Trophoblast cell (in vitro differentiated cells and primary cell): ENCODE measurements at regions not wholly inside any gene's neighbourhood (a gene's known extent, or its start where the extent isn't known, plus 50 kb on each side); places are given as distances from the start of the nearest gene placed in this dataset.

ENCODE experiments used
- DNase-seq, 2 donors: peaks; one replicate each; pipeline ENCODE4 v3.0.0-alpha.2; 2016
- H2AFZ ChIP-seq: 2 replicates; pipeline ENCODE4 v1.6.1; 2013; ENCODE audit warnings: low read length, moderate library complexity, mild to moderate bottlenecking; ENCODE audit not compliant: insufficient read depth, poor library complexity
- H2AK5ac ChIP-seq: 2 replicates; pipeline ENCODE4 v1.6.1; 2013; ENCODE audit warnings: mild to moderate bottlenecking, low read length
- H2BK120ac ChIP-seq: 2 replicates; pipeline ENCODE4 v1.6.1; 2013; ENCODE audit warnings: low read length, mild to moderate bottlenecking, moderate library complexity; ENCODE audit not compliant: insufficient read depth, poor library complexity
- H2BK12ac ChIP-seq: 2 replicates; pipeline ENCODE4 v1.6.1; 2013; ENCODE audit warnings: mild to moderate bottlenecking, low read length, moderate library complexity
- H2BK5ac ChIP-seq: 2 replicates; pipeline ENCODE4 v1.6.1; 2013; ENCODE audit warnings: low read length, low read depth, moderate library complexity, mild to moderate bottlenecking; ENCODE audit not compliant: poor library complexity
- H3K14ac ChIP-seq: 2 replicates; pipeline ENCODE4 v1.6.1; 2013; ENCODE audit warnings: mild to moderate bottlenecking, low read length
- H3K18ac ChIP-seq: 2 replicates; pipeline ENCODE4 v1.6.1; 2013; ENCODE audit warnings: mild to moderate bottlenecking, low read length
- H3K23ac ChIP-seq: 2 replicates; pipeline ENCODE4 v1.6.1; 2013; ENCODE audit warnings: low read length
- H3K27ac ChIP-seq: 2 replicates; pipeline ENCODE4 v1.5.1; 2013; ENCODE audit warnings: low read depth, mild to moderate bottlenecking, inconsistent platforms, low read length, moderate library complexity
- H3K27me3 ChIP-seq: 2 replicates; pipeline ENCODE4 v1.6.1; 2013; ENCODE audit warnings: inconsistent platforms, mild to moderate bottlenecking, low read length, moderate library complexity; ENCODE audit not compliant: insufficient read depth
- H3K36me3 ChIP-seq, 2 experiments: 1 replicate in 1 of 2; 2 replicates in 1 of 2; pipeline ENCODE4 v1.6.1; 2013; ENCODE audit warnings: low read length in 2 of 2, mild to moderate bottlenecking in 2 of 2, moderate library complexity in 1 of 2; ENCODE audit not compliant: insufficient read depth in 2 of 2, control insufficient read depth in 1 of 2
- H3K4ac ChIP-seq: 2 replicates; pipeline ENCODE4 v1.6.1; 2013; ENCODE audit warnings: low read depth, mild to moderate bottlenecking, low read length, moderate library complexity
- H3K4me1 ChIP-seq, 2 experiments: 1 replicate in 1 of 2; 2 replicates in 1 of 2; pipeline ENCODE4 v1.6.1; 2013; ENCODE audit warnings: low read length in 2 of 2, mild to moderate bottlenecking in 2 of 2, moderate library complexity in 1 of 2; ENCODE audit not compliant: insufficient read depth in 2 of 2, control insufficient read depth in 1 of 2
- H3K4me2 ChIP-seq: 2 replicates; pipeline ENCODE4 v1.6.1; 2013; ENCODE audit warnings: inconsistent platforms, mild to moderate bottlenecking, low read length, moderate library complexity
- H3K4me3 ChIP-seq: 2 replicates; pipeline ENCODE4 v1.5.1; 2013; ENCODE audit warnings: mild to moderate bottlenecking, low read depth, low read length, inconsistent platforms
- H3K79me1 ChIP-seq: one replicate; pipeline ENCODE4 v1.6.1; 2013; ENCODE audit warnings: low read length
- H3K79me2 ChIP-seq: 2 replicates; pipeline ENCODE4 v1.6.1; 2013; ENCODE audit warnings: low read length, mild to moderate bottlenecking; ENCODE audit not compliant: control insufficient read depth, insufficient read depth, poor library complexity
- H3K9ac ChIP-seq: 2 replicates; pipeline ENCODE4 v1.6.1; 2013; ENCODE audit warnings: mild to moderate bottlenecking, low read length
- H3K9me3 ChIP-seq: 2 replicates; pipeline ENCODE4 v1.6.1; 2013; ENCODE audit warnings: low read depth, mild to moderate bottlenecking, control low read depth, inconsistent platforms, low read length; ENCODE audit not compliant: insufficient read depth
- H4K12ac ChIP-seq: 2 replicates; pipeline ENCODE4 v1.6.1; 2013; ENCODE audit warnings: low read depth, mild to moderate bottlenecking, low read length, moderate library complexity
- H4K8ac ChIP-seq: 2 replicates; pipeline ENCODE4 v1.6.1; 2013; ENCODE audit warnings: low read depth, mild to moderate bottlenecking, low read length, moderate library complexity
- H4K91ac ChIP-seq: one replicate; pipeline ENCODE4 v1.6.1; 2013; ENCODE audit warnings: low read depth, mild to moderate bottlenecking, low read length, moderate library complexity
- WGBS: extraction: QIAGEN DNeasy Blood & Tissue Kit; methylation state at CpG from one replicate; pipeline ENCODE4 v1.1.7; 2013; ENCODE audit warnings: missing lambda C conversion rate; ENCODE audit not compliant: insufficient read length, insufficient coverage; ENCODE audit errors: extremely low coverage; 5-methylcytosine and 5-hydroxymethylcytosine counted together

DNA sequence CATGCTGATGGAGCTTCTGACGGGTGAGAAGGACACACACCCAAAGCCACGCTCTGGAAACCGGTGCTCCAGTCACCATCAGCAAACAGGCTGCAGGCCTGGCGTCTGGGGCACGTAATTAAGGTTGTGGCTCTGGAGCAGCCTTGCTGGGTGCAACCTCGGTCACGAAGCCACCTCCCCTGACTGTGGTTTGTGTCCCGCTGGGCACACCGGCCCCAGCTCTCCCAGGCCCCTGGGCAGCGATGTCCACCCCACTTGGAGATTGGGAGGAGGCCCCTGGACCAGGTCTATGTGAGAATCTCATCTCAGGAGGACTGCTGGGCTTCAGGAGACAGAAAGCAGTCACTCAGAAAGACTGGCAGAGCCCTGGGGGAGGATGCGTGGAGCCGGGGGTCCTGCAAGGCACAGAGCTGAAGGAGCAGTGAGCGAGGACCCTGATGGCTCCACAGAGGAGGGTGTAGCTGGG lies 631.6 kb downstream of the BRD1 start:
- Histone ChIP-seq H3K36me3 (no peaks in the 10 kb centered on the region), H3K27ac (no peak overlapping the region), H3K9me3 (peaks cover 4% of the 10 kb centered on the region), H4K12ac (no peak overlapping the region), H3K4me3 (no peak overlapping the region), H3K23ac (no peak overlapping the region), H3K4ac (no peak overlapping the region), H3K18ac (no peak overlapping the region), H2BK5ac (no peak overlapping the region), H2AFZ (no peak overlapping the region), H2BK12ac (no peak overlapping the region), H3K14ac (no peak overlapping the region), H3K4me2 (no peak overlapping the region), H3K4me1 (no peaks in the 10 kb centered on the region), H3K27me3 (no peaks in the 10 kb centered on the region), H3K79me2 (no peaks in the 10 kb centered on the region), H3K9ac (no peak overlapping the region), H4K8ac (no peak overlapping the region), H4K91ac (no peak overlapping the region), H3K79me1 (no peaks in the 10 kb centered on the region), H2AK5ac (no peak overlapping the region), H2BK120ac (no peak overlapping the region)
- no peak for DNase-seq
- no CpG with 5 or more reads among the region's 13 CpGs for WGBS

DNA sequence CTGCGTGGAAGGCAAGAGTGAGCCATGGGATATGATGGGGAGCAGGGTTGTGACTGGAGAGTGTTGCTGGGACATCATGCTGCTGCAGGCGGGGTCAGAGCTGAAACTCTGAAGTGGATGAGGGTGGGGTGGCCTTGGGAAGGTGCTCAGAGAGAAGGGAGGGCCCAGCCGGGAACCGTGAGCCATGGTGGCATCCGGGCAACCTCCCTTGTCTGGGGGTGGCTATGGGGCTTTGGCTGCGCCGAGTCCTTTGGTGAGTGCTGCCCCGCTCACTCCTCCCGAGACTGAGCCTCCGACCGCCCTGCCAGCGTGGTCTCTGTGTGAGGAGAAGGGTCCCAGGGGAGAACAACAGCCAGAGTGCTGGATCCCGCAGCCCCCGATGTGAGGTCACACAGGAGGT lies 632.0 kb downstream of the BRD1 start:
- no peak overlapping the region for H3K4ac ChIP-seq
- H3K27ac ChIP-seq = no peak overlapping the region
- H3K27me3 ChIP-seq = no peaks in the 10 kb centered on the region
- H2BK5ac ChIP-seq = no peak overlapping the region
- no peak overlapping the region for H2AFZ ChIP-seq
- no peak overlapping the region for H2BK120ac ChIP-seq
- no peak overlapping the region for H4K8ac ChIP-seq
- H3K9me3 ChIP-seq = peaks cover 4% of the 10 kb centered on the region
- H2BK12ac ChIP-seq = no peak overlapping the region
- no peak overlapping the region for H3K4me3 ChIP-seq
- H3K14ac ChIP-seq = no peak overlapping the region
- H3K79me2 ChIP-seq = no peaks in the 10 kb centered on the region
- DNase-seq = no peak
- no peak overlapping the region for H3K4me2 ChIP-seq
- H4K12ac ChIP-seq = no peak overlapping the region
- H3K23ac ChIP-seq = no peak overlapping the region
- no peak overlapping the region for H3K9ac ChIP-seq
- H3K36me3 ChIP-seq = no peaks in the 10 kb centered on the region
- H3K18ac ChIP-seq = no peak overlapping the region
- H2AK5ac ChIP-seq = no peak overlapping the region
- H3K4me1 ChIP-seq = no peaks in the 10 kb centered on the region
- WGBS = no CpG with 5 or more reads among the region's 14 CpGs
- H4K91ac ChIP-seq = no peak overlapping the region
- H3K79me1 ChIP-seq = no peaks in the 10 kb centered on the region

DNA sequence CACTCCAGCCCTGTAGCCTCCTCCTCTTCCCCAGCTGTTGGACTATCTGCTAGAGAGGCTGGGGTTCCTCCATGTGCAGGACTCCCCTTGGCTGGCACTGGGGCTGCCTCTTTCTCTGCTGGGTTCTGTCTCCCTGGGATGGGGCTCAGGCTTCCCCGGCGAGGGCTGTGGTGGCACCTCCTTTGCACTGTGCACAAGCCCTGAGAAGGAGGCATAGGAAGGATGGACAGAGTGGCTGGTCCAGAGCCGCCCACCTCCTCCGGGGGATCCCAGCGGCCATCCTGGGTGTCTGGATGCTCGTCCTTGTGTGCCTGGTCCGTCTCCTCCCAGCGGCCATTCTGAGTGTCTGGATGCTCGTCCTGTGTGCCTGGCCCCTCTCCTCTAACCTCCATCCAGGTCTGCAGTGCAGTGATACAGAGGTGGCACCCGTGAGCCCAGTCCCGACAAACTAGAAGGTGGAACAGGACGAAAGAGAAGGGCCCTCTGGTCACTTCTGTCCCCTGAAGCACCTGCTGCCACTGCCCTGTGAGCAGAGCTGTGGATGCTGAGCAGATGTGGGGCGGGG lies 633.7 kb downstream of the BRD1 start:
- H2BK12ac ChIP-seq = no peak overlapping the region
- H2BK5ac ChIP-seq = no peak overlapping the region
- no peak for DNase-seq
- no peak overlapping the region for H3K4ac ChIP-seq
- H3K27me3 ChIP-seq = no peaks in the 10 kb centered on the region
- no peak overlapping the region for H4K12ac ChIP-seq
- no peak overlapping the region for H2AFZ ChIP-seq
- no peak overlapping the region for H3K9ac ChIP-seq
- H3K79me1 ChIP-seq = no peaks in the 10 kb centered on the region
- no peak overlapping the region for H4K91ac ChIP-seq
- no peak overlapping the region for H3K23ac ChIP-seq
- no peak overlapping the region for H3K4me3 ChIP-seq
- H3K9me3 ChIP-seq = peaks cover 4% of the 10 kb centered on the region
- H4K8ac ChIP-seq = no peak overlapping the region
- no peaks in the 10 kb centered on the region for H3K4me1 ChIP-seq
- H3K4me2 ChIP-seq = no peak overlapping the region
- H3K79me2 ChIP-seq = no peaks in the 10 kb centered on the region
- H3K36me3 ChIP-seq = no peaks in the 10 kb centered on the region
- H2AK5ac ChIP-seq = no peak overlapping the region
- WGBS = no CpG with 5 or more reads among the region's 13 CpGs
- H3K14ac ChIP-seq = no peak overlapping the region
- no peak overlapping the region for H2BK120ac ChIP-seq
- no peak overlapping the region for H3K18ac ChIP-seq
- H3K27ac ChIP-seq = no peak overlapping the region

DNA sequence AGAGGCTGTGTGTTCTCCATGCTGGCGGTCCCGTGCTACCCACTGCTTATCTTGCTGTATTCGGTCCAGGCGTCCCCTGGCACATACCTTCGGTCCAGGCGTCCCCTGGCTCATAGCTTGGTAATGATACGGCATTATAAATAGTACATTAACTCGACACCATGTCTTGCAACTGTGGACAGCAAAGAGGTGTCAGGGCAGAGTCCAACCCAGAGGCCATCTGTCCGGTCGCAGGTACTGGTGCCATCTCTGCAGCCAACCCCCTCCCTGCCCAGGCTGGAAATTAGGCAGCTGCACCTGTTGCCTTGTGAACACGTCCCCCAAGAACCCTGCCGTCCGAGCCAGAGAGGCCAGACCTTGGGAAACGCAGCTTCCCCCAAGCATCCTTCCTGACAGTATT lies 634.3 kb downstream of the BRD1 start:
- H2BK12ac ChIP-seq = no peak overlapping the region
- no peak overlapping the region for H3K27ac ChIP-seq
- no peaks in the 10 kb centered on the region for H3K27me3 ChIP-seq
- H3K36me3 ChIP-seq = no peaks in the 10 kb centered on the region
- H4K91ac ChIP-seq = no peak overlapping the region
- no peak overlapping the region for H3K14ac ChIP-seq
- H3K4me3 ChIP-seq = no peak overlapping the region
- no peak for DNase-seq
- H3K9ac ChIP-seq = no peak overlapping the region
- no peak overlapping the region for H2AFZ ChIP-seq
- H3K4ac ChIP-seq = no peak overlapping the region
- H2BK5ac ChIP-seq = no peak overlapping the region
- no peak overlapping the region for H3K4me2 ChIP-seq
- H4K8ac ChIP-seq = no peak overlapping the region
- no peak overlapping the region for H2AK5ac ChIP-seq
- no peaks in the 10 kb centered on the region for H3K79me1 ChIP-seq
- H3K23ac ChIP-seq = no peak overlapping the region
- no peak overlapping the region for H2BK120ac ChIP-seq
- H3K18ac ChIP-seq = no peak overlapping the region
- H3K4me1 ChIP-seq = no peaks in the 10 kb centered on the region
- no peaks in the 10 kb centered on the region for H3K79me2 ChIP-seq
- H4K12ac ChIP-seq = no peak overlapping the region
- WGBS = no CpG with 5 or more reads among the region's 14 CpGs
- H3K9me3 ChIP-seq = peaks cover 7% of the 10 kb centered on the region
